Liver (tissue), 7 donors: ENCODE measurements at regions not wholly inside any gene's neighbourhood (a gene's known extent, or its start where the extent isn't known, plus 50 kb on each side); places are given as distances from the start of the nearest gene placed in this dataset.

Experiments used
- DNase-seq: peaks from one replicate; pipeline ENCODE4 v3.0.0-alpha.2; 2017; ENCODE audit warnings: low spot score
- H3K27ac ChIP-seq, 2 donors: one replicate each; pipeline ENCODE4 v1.7.0; 2013; ENCODE audit warnings: inconsistent platforms in 2 of 2, low read length in 2 of 2, control low read depth in 1 of 2, low read depth in 1 of 2, mild to moderate bottlenecking in 1 of 2
- H3K27me3 ChIP-seq, 4 donors: one replicate each; pipeline versions ENCODE4 v1.6.1 to v1.7.0; 2013; ENCODE audit warnings: low read length in 3 of 4, inconsistent platforms in 1 of 4, mild to moderate bottlenecking in 1 of 4, moderate library complexity in 1 of 4; ENCODE audit not compliant: control insufficient read depth in 4 of 4, insufficient read depth in 4 of 4
- H3K36me3 ChIP-seq, 4 donors: one replicate each; pipeline versions ENCODE4 v1.6.1 to v1.7.0; 2013; ENCODE audit warnings: low read length in 3 of 4, mild to moderate bottlenecking in 3 of 4, low read depth in 1 of 4, moderate library complexity in 1 of 4; ENCODE audit not compliant: control insufficient read depth in 4 of 4, insufficient read depth in 3 of 4
- H3K4me1 ChIP-seq, 4 donors: one replicate each; pipeline versions ENCODE4 v1.6.1 to v1.7.0; 2013; ENCODE audit warnings: low read length in 3 of 4, mild to moderate bottlenecking in 3 of 4, moderate library complexity in 1 of 4; ENCODE audit not compliant: control insufficient read depth in 4 of 4, insufficient read depth in 4 of 4
- H3K4me3 ChIP-seq, 3 donors: one replicate each; pipeline versions ENCODE4 v1.6.1 to v1.7.0; 2013; ENCODE audit warnings: low read length in 3 of 3, control low read depth in 1 of 3, low read depth in 1 of 3, mild to moderate bottlenecking in 1 of 3
- H3K9ac ChIP-seq, 2 donors: one replicate each; pipeline ENCODE4 v1.7.0; 2013; ENCODE audit warnings: low read length in 2 of 2, mild to moderate bottlenecking in 2 of 2, moderate library complexity in 2 of 2, control low read depth in 1 of 2, low read depth in 1 of 2
- H3K9me3 ChIP-seq, 4 donors: one replicate each; pipeline versions ENCODE4 v1.6.1 to v1.7.0; 2013; ENCODE audit warnings: low read length in 3 of 4; ENCODE audit not compliant: control insufficient read depth in 4 of 4
- ATF3 ChIP-seq: IDR thresholded peaks from 2 replicates; pipeline ENCODE4 v1.6.1; 2016; ENCODE audit warnings: antibody characterized with exemption
- EGR1 ChIP-seq, 2 donors: IDR thresholded peaks; 2 replicates each; pipeline ENCODE4 v1.6.1; 2016 to 2018; ENCODE audit warnings: antibody characterized with exemption in 2 of 2, low read depth in 2 of 2
- FOXA1 ChIP-seq: IDR thresholded peaks from 2 replicates; pipeline ENCODE4 v1.6.1; 2016; ENCODE audit warnings: antibody characterized with exemption
- FOXA2 ChIP-seq: IDR thresholded peaks from 2 replicates; pipeline ENCODE4 v1.6.1; 2016; ENCODE audit warnings: antibody characterized with exemption
- GABPA ChIP-seq, 2 donors: IDR thresholded peaks in 1 of 2; conservative IDR thresholded peaks in 1 of 2; 2 replicates each; pipeline ENCODE4 v1.6.1; 2016; ENCODE audit warnings: antibody characterized with exemption in 2 of 2, mild to moderate bottlenecking in 1 of 2, moderate library complexity in 1 of 2
- HNF4A ChIP-seq, 2 donors: conservative IDR thresholded peaks; 2 replicates each; pipeline ENCODE4 v1.6.1; 2016; ENCODE audit warnings: antibody characterized with exemption in 2 of 2, mild to moderate bottlenecking in 2 of 2
- HNF4G ChIP-seq: IDR thresholded peaks from 2 replicates; pipeline ENCODE4 v1.6.1; 2016; ENCODE audit warnings: antibody characterized with exemption
- JUND ChIP-seq, 2 donors: IDR thresholded peaks; 2 replicates each; pipeline ENCODE4 v1.6.1; 2016; ENCODE audit warnings: antibody characterized with exemption in 2 of 2
- MAX ChIP-seq: IDR thresholded peaks from 2 replicates; pipeline ENCODE4 v1.6.1; 2016; ENCODE audit warnings: antibody characterized with exemption
- NR2F2 ChIP-seq: IDR thresholded peaks from 2 replicates; pipeline ENCODE4 v1.6.1; 2016; ENCODE audit warnings: antibody characterized with exemption
- RAD21 ChIP-seq, 2 donors: IDR thresholded peaks; 2 replicates each; pipeline ENCODE4 v1.6.1; 2016; ENCODE audit warnings: antibody characterized with exemption in 2 of 2, mild to moderate bottlenecking in 2 of 2
- REST ChIP-seq: IDR thresholded peaks from 2 replicates; pipeline ENCODE4 v1.6.1; 2016; ENCODE audit warnings: antibody characterized with exemption, mild to moderate bottlenecking
- RXRA ChIP-seq, 2 donors: IDR thresholded peaks; 2 replicates each; pipeline ENCODE4 v1.6.1; 2017 to 2018; ENCODE audit warnings: antibody characterized with exemption in 2 of 2, mild to moderate bottlenecking in 1 of 2
- SP1 ChIP-seq: IDR thresholded peaks from 2 replicates; pipeline ENCODE4 v1.6.1; 2018; ENCODE audit warnings: antibody characterized with exemption, mild to moderate bottlenecking
- TAF1 ChIP-seq: conservative IDR thresholded peaks from 2 replicates; pipeline ENCODE4 v1.6.1; 2016; ENCODE audit warnings: antibody characterized with exemption, mild to moderate bottlenecking
- YY1 ChIP-seq: IDR thresholded peaks from 2 replicates; pipeline ENCODE4 v1.6.1; 2016; ENCODE audit warnings: antibody characterized with exemption, mild to moderate bottlenecking
- ZBTB33 ChIP-seq: IDR thresholded peaks from 2 replicates; pipeline ENCODE4 v1.6.1; 2016; ENCODE audit warnings: antibody characterized with exemption
- WGBS: extraction: QIAGEN DNeasy Blood & Tissue Kit; methylation state at CpG from one replicate; pipeline ENCODE4 v1.1.7; 2013; 5-methylcytosine and 5-hydroxymethylcytosine counted together
- donor health status: healthy.
- donor health status: healthy.
- donor health status: healthy.
- donor health status: healthy.

- Histone ChIP-seq H3K27me3 (no peaks in the 10 kb centered on the region), H3K4me3 (no peak overlapping the region), H3K36me3 (no peaks in the 10 kb centered on the region), H3K9me3 (no peaks in the 10 kb centered on the region), H3K9ac (no peak overlapping the region), H3K4me1 (no peaks in the 10 kb centered on the region), H3K27ac (no peak overlapping the region)
- 48% methylated on average over 4 of the region's 4 CpGs for WGBS
- DNase-seq, result no peak
- TF ChIP-seq RAD21 (IDR thresholded peaks at IDR 0.05), result no peak
- no peak for TF ChIP-seq SP1
- TF ChIP-seq EGR1 (IDR thresholded peaks at IDR 0.05; ENCODE audit: low read depth in 2 of 2), result no peak
- no peak for TF ChIP-seq ZBTB33
- no peak for TF ChIP-seq GABPA (IDR thresholded peaks at IDR 0.05 in 1 of 2, conservative IDR thresholded peaks at IDR 0.05 in 1 of 2)
- TF ChIP-seq TAF1, result no peak
- no peak for TF ChIP-seq YY1
- TF ChIP-seq JUND (IDR thresholded peaks at IDR 0.05), result no peak
- no peak for TF ChIP-seq RXRA (IDR thresholded peaks at IDR 0.05)
- TF ChIP-seq MAX, result no peak
- no peak for TF ChIP-seq HNF4G
Observed at GRCh38 chr5:4205398-4205797, 609.8 kb downstream of the IRX1 start.

GRCh38 chr5:4206127-4206526 is 610.5 kb downstream of the IRX1 start:
- no peak overlapping the region for H3K27ac ChIP-seq
- H3K4me1 ChIP-seq, result no peaks in the 10 kb centered on the region
- H3K9ac ChIP-seq, result no peak overlapping the region
- WGBS, result 48% methylated on average over 1 of the region's 1 CpG
- no peak overlapping the region for H3K4me3 ChIP-seq
- no peaks in the 10 kb centered on the region for H3K9me3 ChIP-seq
- H3K27me3 ChIP-seq, result no peaks in the 10 kb centered on the region
- no peak for DNase-seq
- no peak for TF ChIP-seq FOXA2
- TF ChIP-seq YY1, result no peak
- TF ChIP-seq RAD21 (IDR thresholded peaks at IDR 0.05), result no peak
- TF ChIP-seq FOXA1, result no peak
- TF ChIP-seq MAX, result no peak
- no peak for TF ChIP-seq HNF4G
- no peak for TF ChIP-seq NR2F2
- no peak for TF ChIP-seq JUND (IDR thresholded peaks at IDR 0.05)
- no peak for TF ChIP-seq GABPA (IDR thresholded peaks at IDR 0.05 in 1 of 2, conservative IDR thresholded peaks at IDR 0.05 in 1 of 2)
- TF ChIP-seq ATF3, result no peak
- TF ChIP-seq EGR1 (IDR thresholded peaks at IDR 0.05; ENCODE audit: low read depth in 2 of 2), result no peak
- TF ChIP-seq SP1, result no peak
- TF ChIP-seq REST, result no peak
- no peak for TF ChIP-seq TAF1
- TF ChIP-seq HNF4A (conservative IDR thresholded peaks at IDR 0.05), result no peak
- TF ChIP-seq RXRA (IDR thresholded peaks at IDR 0.05), result no peak
- no peaks in the 10 kb centered on the region for H3K36me3 ChIP-seq
